GM21737 (cell line): ENCODE measurements at regions not wholly inside any gene's neighbourhood (a gene's known extent, or its start where the extent isn't known, plus 50 kb on each side); places are given as distances from the start of the nearest gene placed in this dataset.

Experiments used
- ATAC-seq: cut with Tn5 transposase; IDR thresholded peaks from one replicate; pipeline ENCODE4 v1.9.1; 2021; ENCODE audit warnings: mild to moderate bottlenecking, moderate library complexity; ENCODE audit not compliant: unreplicated experiment

DNA sequence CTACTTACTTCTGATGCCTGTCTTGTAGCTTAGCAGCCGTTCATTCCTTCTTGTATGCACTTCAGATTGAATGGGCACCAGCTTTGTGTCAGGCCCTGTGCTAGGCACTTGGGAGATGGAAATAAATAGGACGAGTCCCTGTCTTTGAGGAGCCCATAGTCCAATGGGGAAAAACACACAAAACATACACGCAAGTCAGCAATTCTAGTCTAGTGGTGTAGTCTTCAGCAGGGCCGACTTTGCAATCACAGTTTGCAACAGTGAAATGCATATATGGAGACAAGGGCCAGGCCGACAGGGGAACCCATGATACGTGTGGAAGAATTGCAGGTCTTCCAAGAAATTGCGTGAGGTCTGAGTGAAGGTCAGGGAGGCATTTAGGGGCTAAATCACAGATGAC is 262.6 kb downstream of the MAF start:
- ATAC-seq, result no peak

DNA sequence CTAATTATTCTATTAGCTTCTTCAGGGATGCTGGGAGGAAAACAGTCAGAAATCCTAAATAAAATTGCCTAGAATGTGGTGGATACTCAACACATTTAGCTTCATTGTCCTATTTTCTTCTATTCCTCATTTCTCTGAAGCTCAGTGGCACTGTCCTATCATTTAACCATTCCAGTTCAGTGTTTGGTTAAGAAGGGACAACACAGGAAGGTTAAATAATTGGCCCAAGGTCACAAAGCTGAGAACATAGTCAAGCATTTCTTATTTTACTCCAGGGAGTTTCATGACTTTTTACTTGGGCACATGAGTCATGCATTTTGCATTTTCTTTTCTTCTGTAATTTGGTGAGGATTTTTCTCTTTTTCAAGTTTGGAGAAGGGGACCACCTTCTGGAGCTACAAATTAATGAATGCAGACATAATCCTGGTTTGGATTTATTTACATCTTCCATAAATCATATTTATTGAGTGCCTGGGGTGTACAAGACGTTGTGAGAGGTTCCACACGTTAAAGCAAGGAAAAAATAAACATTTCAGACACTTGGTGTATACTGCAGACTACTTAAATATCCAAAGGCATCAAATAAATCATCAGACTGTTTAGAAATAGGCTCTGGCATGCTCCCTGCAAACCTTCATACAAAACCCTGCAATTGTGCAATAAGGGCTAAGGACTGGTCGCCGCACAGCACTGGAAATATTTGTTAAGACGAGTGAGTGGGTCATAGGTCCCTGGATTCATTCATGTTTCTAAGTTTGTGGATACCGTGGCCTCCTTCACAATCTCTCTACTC is 263.9 kb downstream of the MAF start:
- ATAC-seq, result no peak

DNA sequence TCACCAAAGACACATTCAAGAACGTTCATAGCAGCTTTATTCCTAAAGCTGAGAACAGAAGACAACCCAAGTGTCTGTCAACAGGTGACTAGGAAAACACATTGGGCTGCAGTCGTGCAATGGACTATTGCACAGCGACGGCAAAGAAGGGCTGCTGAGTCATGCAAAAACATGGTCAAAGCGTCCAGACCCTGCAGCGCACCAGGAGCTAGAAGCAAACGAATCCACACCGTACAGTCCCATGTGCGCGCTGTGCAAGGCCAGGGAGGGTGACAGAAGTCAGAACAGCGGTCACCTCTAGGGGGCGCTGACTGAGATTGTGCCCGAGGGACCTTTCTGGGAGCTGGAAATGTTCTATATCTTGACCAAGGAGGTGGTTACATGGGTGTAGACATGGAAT is 266.4 kb downstream of the MAF start:
- ATAC-seq, result no peak

DNA sequence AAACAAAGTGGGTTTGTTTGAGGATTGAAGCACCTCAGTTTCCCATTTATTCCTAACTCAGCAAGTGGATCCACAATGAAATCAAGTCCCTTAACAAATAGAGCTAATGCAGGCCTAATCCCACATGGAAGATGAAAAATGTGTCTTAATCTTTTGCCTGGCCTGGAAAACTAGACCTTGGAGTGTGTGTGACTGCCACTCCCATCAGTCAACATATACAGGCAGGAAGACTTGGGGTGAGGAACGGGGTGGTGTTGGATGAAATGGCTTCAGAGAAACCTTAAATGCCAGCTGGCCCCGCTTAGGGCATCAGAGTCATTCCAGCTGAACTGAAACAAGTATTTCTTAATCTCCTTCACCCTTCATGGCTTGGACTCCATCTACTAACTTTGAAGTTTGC is 269.5 kb downstream of the MAF start:
- ATAC-seq, result no peak

DNA sequence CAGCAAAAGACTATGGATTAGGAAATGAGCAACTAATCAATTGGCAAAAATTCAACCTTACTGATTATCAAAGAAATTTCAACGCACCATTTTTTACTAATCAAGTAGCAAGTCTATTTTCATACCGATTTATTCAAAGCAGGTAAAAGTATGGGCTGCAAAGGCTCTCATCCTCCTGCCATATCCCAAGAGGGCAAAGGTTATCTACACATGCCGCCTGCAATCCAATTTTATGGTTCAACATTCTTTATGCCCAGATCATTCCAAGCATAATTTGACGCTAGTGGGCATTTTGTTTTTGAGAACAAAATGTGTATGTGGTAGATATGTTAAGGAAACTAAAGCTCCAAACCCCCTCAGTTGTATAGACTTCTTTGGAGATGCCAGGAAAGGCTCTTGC is 270.6 kb downstream of the MAF start:
- ATAC-seq, result no peak

DNA sequence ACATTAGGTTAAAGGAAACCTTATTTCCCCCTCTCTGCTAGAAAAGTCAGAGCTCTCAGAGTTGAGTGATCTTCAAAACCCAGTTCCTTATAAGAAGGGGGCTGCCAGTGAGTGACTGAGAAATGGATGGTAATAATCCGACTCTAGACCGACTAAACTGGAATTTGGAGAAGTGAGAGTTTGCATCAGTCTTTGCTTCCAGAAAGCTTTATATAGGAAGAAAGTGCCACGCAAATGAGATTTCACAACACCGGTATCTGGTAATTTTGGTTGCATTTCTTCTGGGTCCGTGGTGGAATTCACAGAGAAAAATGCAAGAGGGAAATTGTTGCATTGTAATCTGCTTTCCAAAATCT is 271.4 kb downstream of the MAF start:
- no peak for ATAC-seq

DNA sequence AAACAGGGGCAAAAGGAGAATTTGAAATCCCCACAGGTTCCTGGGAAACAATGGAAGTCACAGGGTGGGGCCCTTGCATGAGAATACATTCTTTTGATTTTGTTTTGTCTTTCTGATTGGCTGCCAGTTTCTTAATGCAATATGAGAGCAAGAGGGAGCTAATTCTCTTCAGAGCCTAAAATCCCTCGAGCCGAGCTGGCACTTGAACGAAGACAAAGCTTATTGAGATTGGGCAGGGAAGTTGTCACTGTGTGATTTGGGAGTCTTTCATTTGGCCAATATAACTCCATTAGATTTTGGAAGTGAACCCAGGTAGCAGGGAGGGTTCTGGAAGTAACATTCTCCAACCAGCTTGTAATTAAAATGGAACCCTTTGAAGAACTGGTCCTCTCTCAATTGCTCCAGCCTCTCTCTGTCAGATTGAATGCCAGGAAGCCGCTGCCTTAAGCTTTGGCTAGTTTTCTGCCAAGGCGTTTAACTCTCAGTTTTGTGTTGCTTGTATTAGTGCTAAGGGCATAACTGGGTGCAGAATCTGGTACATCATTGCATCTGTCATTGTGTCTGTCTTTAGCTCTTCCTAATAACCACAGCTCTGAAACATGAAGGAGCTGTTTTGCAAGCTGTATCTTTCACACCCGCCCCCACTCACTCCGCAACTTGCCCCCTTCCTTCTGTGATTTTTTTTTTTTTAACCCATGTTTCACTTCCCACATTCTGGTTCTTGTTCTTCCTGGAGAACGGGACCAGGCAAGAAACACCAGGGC is 272.0 kb downstream of the MAF start:
- ATAC-seq, result no peak

DNA sequence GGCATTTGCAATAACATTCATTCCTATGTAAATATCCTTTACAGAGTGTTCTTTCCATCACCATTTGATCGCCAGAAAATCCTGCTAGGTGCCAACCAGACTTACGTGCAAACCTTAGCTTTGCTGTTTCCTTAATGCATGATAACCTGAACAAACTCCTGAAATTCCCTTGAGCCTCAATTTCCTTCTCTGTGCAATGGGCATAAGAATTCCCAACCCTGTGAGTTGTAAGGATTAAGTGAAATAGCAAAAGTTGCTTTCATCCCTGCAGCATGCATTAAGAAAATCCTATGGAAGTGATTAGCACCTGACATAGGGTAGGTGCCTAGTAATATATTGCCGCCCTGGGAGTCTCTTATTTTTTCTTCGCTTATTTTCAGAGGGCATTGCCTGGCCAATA is 272.7 kb downstream of the MAF start:
- ATAC-seq, result no peak

DNA sequence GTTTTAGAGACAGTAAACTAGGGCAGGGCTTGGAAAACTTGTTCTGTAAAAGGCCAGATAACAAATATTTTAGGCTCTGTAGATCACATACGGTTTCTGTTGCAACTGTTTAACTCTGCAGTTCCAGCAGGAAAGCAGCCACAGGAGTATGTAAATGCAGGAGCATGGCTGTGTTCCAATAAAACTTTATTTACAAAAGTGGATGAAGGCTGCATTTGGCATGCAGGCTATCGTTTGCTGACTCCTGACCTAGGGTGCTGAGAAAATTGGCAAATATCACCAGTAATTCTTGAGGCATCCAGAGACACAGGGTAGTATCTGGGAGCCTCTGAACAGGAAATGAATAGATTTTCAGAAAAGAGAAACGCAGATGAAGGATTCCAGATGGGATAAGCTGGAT is 274.0 kb downstream of the MAF start:
- no peak for ATAC-seq

DNA sequence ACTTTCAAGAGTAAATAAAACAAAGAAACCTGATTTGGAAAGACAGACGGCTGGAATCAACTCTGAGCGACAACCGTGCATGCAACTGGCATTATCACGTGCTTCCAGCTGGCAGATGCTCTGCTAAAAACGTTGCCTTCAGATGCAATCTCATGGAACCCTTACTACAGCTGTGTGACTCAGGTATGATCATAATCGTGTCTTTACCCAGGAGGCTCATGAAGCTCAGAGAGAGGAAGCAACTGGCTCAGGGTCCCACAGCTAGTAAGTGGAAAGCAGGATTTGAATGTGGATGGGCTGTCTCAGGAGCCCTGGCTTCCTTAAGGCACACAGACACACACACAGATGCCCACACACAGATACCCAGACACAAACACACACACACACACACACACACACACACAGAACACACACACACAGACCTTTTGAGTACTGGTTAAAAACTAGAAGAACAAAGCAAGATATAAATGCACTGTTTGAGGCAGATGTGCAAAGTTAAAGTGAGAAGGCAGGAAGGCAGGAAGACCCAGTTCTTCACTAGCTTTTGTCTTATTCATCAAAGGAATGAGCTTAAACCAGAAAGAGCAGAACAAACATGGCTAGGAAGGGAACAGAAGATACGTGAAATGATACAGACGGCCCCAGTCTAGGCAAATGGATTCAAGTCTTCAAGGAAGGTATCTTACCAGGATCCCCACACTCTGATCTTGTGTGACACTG is 275.2 kb downstream of the MAF start:
- ATAC-seq, result no peak

DNA sequence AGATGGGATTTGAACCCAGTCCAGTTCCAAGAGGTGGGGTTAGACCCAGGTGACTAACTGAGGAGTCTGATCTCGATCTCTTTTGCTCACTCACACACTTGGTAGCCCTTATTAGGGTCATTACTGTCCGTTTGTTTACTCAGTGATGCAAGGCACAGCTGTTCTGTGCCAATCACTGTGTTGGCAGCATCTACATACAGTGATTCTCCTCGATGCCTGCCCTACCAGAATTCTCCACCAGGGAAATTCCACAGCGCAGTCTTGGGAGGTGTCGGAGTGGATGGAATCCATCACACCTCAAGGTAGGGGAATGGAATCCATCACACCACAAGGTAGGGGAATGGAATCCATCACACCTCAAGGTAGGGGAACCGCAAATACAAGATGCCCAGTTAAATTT is 279.6 kb downstream of the MAF start:
- ATAC-seq, result no peak

DNA sequence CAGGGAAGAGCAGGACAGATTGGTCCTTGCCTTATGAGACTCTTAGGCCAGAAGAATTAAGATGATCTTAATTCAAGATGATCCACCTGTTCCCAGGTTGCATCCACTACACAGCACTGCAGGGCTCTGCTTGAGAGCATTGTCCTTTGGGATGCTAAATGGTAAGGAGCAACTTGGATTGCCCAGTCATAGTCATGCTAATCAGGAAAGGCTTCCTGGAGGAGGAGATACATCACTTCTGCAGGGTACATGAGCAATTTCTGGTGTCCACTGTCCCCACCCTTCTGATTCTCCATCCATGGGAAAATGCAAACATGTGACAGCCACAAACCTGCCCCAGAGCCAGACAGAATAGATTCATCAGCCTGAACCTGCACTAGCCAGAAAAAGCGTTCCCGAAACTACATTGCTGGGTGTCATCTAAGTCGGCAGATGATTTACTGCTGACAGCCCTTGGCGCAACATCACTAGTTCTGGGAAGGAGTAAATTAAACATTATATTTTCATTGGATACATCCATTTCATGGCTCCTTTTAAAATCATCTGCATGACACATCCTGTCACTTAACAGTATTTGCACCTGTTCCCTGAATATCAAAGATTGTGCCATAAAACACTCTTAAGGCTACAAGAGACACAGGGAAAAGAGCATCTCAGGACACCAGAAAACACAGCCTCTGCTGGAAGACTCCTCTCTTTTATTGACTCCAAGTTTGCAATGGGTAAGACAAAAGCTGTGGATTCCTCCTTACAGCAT is 282.2 kb downstream of the MAF start:
- ATAC-seq, result no peak

DNA sequence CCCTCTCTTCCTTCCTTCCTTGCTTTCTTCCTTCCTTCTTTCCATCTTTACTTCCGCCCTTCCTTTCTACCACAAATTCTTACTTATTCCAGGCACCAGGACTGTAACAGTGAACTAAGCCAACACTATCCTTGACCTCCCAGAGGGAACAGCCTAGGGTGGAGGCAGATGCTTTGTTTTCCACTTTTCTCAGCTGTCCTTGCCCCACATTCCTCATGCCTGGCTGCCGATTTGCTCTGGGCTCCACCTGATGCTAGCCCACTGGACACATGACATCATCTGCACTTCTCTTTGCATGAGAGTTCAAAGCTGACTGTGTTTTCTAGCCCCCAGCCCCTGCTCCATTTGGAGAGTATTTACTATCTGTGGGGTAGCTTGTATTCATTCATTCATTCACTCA is 283.0 kb downstream of the MAF start:
- no peak for ATAC-seq

DNA sequence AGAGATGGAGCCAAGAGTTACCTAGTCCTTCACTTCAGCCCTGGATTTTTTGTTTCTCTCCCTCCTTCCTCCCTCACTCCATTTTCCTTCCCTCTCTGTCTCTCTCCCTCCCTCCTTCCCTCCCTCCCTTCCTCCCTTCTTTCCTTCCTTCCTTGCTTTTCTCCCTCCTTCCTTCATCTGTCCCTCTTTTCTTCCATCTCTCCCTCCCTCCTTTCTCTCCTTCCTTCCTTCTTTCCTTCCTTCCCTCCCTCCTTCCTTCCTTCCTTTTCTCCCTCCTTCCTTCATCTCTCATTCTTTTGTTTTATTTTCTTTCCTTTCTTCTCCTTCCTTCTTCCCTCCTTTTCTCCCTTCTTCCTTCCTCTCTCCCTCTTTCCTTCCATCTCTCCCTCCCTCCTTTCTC is 283.5 kb downstream of the MAF start:
- ATAC-seq, result no peak

DNA sequence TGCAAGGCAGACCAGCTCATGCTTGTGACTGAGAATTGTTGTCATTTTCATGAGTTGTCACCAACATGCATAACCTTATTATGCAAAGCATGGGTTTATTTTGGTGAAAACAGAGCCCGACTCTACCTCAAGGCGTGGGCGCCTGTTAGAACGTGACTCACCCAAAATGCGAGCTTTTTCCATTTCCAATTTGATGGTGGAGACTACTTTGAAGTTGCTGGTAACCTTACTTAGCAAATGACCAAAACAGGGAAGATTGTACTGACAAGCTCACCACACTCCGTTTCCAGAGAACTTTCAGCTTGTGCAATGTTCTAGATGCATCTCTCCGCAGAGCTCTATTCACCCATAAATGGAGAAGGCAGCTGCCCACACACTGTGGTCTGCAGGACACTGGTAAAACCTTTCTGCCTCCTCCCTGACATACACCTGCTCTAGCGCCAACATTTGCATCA is 284.5 kb downstream of the MAF start:
- ATAC-seq, result peak; percentile 74

DNA sequence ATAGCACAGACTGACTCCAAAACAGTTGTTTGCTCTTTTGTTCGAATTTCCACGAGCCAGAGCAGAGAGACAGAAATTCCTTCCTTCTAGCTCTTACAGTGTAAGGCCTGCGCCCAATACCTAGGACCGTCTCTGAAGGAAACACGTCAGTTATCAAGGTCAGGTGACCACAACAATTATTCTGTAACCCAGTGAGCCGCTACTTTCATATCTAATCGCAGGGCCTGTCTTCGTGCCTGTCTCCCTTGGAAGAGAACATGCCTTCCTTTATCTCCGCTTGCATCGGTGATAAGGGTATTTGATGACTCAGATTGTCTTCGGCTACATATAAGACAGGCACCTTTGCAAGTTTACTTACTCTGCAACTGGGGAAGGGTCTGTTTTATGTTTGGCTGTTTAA is 288.0 kb downstream of the MAF start:
- no peak for ATAC-seq

DNA sequence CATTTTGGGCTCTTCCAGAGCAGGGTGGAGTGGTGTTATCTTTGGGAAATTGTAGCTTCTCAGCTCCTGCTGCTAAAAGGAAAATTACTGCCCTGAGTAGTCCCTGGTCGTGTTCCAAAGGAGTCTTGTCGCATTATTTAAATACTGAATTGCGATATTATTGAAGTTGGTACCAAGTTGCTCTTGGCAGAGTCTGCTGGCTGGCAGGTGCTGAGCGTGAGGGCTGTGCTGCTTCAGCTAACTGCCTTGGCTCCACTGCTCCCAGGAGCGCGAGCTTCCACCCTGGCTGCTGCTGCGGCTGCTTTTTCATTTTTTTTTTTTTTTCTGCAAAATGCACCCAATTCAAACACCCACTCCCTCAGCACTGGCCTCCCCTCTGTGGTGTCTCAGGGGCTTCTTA is 289.8 kb downstream of the MAF start:
- no peak for ATAC-seq

DNA sequence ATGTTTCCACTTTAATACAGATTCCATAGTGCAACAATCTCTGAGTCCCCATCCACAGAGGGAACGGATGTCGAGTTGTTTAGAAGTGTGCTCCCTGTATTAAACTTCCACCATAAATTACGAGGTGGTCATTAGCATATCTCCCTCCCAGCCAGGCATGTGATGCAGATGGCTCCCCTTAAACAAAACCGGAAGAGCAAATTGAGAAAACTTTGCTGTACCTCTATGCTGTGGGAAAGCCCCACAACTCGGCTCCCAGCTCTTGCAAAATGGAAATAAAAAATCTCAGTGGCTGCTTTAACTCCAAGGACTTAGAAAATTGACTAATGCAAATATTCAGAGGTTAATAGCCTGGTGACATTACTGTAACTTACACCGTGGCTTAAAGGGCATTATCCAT is 290.9 kb downstream of the MAF start:
- no peak for ATAC-seq

DNA sequence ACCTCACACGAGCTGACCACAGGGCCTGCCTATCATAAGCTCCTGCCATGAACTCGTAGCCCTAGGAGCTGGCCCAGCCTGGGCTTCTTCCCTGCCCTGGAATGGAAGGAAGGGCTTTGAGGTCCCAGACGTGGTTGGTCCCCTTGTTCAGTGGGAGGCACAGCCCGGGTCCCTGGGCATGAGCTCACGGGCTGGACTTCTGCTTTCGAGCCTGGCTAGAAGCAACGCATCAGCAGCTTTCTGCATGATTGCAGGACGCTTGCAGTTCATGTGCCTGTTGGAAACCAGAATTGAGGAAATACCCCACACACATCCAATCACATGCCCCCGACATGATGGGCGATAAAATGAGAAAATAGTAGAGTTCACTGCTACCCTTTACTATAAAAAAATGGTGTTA is 293.3 kb downstream of the MAF start:
- no peak for ATAC-seq

DNA sequence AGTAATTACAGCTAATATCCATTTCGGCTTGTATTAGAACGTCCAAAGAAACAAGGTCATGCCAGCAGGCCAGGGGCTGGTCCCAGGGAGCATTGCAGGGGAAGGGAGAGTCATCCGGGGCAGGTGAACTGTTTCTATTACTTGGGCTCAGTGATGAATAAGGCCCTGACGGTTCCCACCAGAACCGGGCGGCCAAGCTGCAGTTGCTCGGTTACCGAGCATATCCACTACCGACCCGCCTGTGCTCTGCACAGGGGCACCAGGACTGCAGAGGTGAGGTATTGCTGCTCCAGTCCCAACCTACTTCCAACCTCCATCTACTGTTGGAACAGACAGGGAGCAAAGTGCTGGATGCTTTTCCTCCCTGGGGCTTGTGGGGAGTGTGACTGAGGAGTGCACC is 295.5 kb downstream of the MAF start:
- no peak for ATAC-seq

DNA sequence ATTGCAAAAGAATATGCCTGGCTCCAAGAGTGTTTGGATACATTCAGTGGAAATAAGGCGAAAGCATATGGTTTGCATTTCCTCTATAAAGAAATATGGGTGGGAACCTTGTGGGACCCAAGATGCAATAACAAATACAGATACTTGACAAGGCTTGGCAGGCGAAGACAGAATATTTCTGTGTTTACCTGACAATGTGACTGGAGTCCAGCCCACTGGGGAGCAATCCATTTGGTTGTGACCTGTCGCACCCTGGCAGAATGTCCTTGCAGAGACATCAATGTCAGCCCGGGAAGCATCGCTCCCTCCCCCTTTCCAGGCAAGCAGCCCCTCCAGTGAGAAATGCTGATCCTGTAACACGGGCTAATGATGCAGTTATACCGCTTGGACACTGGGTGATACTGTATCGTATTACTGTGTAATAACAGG is 296.6 kb downstream of the MAF start:
- no peak for ATAC-seq
